22Rv1 (cell line): ENCODE measurements at regions not wholly inside any gene's neighbourhood (a gene's known extent, or its start where the extent isn't known, plus 50 kb on each side); places are given as distances from the start of the nearest gene placed in this dataset.

Source experiments
- CTCF ChIP-seq: fragments of 450-650 bp; IDR thresholded peaks from 2 replicates; pipeline ENCODE4 v1.5.1; 2017; ENCODE audit warnings: mild to moderate bottlenecking
- ZFX ChIP-seq: fragments of 450-650 bp; IDR thresholded peaks from 2 replicates; pipeline ENCODE4 v1.6.1; 2017; ENCODE audit warnings: antibody characterized with exemption, borderline replicate concordance

DNA sequence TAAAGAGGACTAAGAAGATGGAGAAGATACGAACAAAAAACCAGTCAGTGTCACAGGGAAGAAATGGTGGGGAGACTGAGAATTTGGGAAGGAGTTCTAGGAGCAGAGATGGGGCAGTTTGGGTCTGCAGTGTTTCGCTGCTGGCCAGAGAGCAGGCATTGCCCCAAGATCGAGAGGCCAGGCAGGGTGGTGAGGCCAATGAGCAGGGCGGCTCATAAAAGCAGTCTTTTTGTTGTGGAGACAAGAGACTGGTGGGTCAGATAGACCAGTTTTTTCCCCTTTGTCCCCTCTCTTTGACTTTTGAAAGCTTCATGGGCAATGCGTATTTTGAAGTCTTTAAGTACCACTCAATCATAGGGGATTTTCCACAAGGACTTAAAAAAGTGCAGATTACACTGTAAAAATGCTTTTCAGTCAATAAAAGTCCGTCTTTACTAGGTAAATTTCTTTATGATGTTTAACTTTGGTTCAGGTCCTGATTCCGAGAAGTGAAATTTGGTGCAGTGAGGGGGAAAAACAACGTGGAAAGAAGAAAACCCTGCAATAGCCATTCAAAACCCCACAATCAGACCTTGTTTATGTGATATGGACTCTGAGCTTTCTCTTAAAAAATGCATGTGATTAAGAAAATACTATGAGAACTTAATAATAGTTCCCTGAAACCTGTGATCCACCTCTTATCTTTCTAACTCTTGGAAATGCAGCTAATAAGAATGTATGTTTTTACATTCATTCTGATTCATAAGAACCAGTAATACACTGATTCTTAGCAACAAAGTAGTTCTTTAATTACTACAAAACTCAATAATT is 338.9 kb downstream of the KLF5 start:
- TF ChIP-seq CTCF (no peak), ZFX (no peak)
